H1 (cell line): ENCODE measurements at regions not wholly inside any gene's neighbourhood (a gene's known extent, or its start where the extent isn't known, plus 50 kb on each side); places are given as distances from the start of the nearest gene placed in this dataset.

Source experiments
- CTCF ChIA-PET: fragments of 300-600 bp; sonication (Branson Sonifier 250); formaldehyde crosslinking; loops from one replicate; lab custom pipeline; 2021; ENCODE audit not compliant: partially characterized antibody; lab: Charles Lee
- POLR2A ChIA-PET: fragments of 300-600 bp; sonication (Branson Sonifier 250); formaldehyde crosslinking; loops from one replicate; lab custom pipeline; 2021; ENCODE audit warnings: inconsistent platforms; ENCODE audit not compliant: partially characterized antibody; lab: Charles Lee
- DNase-seq, 2 experiments: peaks; one replicate each; pipeline versions ENCODE4 v3.0.0 to v3.0.0-alpha.2; 2010 to 2022; ENCODE audit warnings: low spot score in 2 of 2, low read depth in 1 of 2, mixed read lengths in 1 of 2
- FAIRE-seq: peaks from 2 replicates; lab custom pipeline; 2011; peaks lifted over from hg19 to GRCh38; lab: Jason Lieb, UNC
- H2AFZ ChIP-seq: 2 replicates; pipeline ENCODE4 v1.8.1; 2012; ENCODE audit warnings: low read length, inconsistent platforms
- H2AK5ac ChIP-seq: 2 replicates; pipeline ENCODE4 v1.6.1; 2013; ENCODE audit warnings: low read depth, low read length
- H2BK120ac ChIP-seq: replicated peaks from 2 replicates; pipeline ENCODE3; 2013; ENCODE audit warnings: low read depth, low read length, inconsistent platforms
- H2BK12ac ChIP-seq: 2 replicates; pipeline ENCODE4 v1.6.1; 2013; ENCODE audit warnings: low read depth, low read length
- H2BK15ac ChIP-seq: 2 replicates; pipeline ENCODE4 v1.6.1; 2013; ENCODE audit warnings: low read length
- H2BK20ac ChIP-seq: 2 replicates; pipeline ENCODE4 v1.6.1; 2013; ENCODE audit warnings: low read length
- H2BK5ac ChIP-seq: 2 replicates; pipeline ENCODE4 v1.6.1; 2013; ENCODE audit warnings: low read depth, low read length
- H3K14ac ChIP-seq: 2 replicates; pipeline ENCODE4 v1.6.1; 2013; ENCODE audit warnings: inconsistent platforms; ENCODE audit not compliant: insufficient read length
- H3K18ac ChIP-seq: 2 replicates; pipeline ENCODE4 v1.6.1; 2013; ENCODE audit warnings: low read length; ENCODE audit errors: extremely low read depth
- H3K23ac ChIP-seq: 2 replicates; pipeline ENCODE4 v1.6.1; 2013; ENCODE audit warnings: inconsistent platforms; ENCODE audit not compliant: insufficient read length
- H3K23me2 ChIP-seq: 2 replicates; pipeline ENCODE4 v1.6.1; 2013; ENCODE audit warnings: low read depth, low read length
- H3K27ac ChIP-seq: 2 replicates; pipeline ENCODE4 v1.6.1; 2011; ENCODE audit warnings: low read depth, low read length, inconsistent platforms
- H3K27me3 ChIP-seq, 4 experiments: replicated peaks in 1 of 4; 1 replicate in 1 of 4; 2 replicates in 3 of 4; pipeline versions ENCODE4 v1.6.1 to v1.8.1; 2011 to 2013; ENCODE audit warnings: low read length in 3 of 4, mild to moderate bottlenecking in 3 of 4, inconsistent platforms in 2 of 4, mixed read lengths in 2 of 4, moderate library complexity in 1 of 4; ENCODE audit not compliant: control insufficient read depth in 3 of 4, insufficient read depth in 3 of 4; ENCODE audit errors: extremely low read depth in 1 of 4
- H3K36me3 ChIP-seq, 4 experiments: 2 replicates each; pipeline versions ENCODE4 v1.6.1 to v1.8.1; 2011 to 2013; ENCODE audit warnings: mild to moderate bottlenecking in 4 of 4, low read length in 3 of 4, moderate library complexity in 2 of 4, control low read depth in 1 of 4, inconsistent platforms in 1 of 4; ENCODE audit not compliant: insufficient read depth in 4 of 4, control insufficient read depth in 2 of 4
- H3K4ac ChIP-seq: replicated peaks from 2 replicates; pipeline ENCODE3; 2013; ENCODE audit warnings: low read length, low read depth, mixed read lengths, inconsistent platforms; ENCODE audit not compliant: insufficient read length
- H3K4me1 ChIP-seq, 4 experiments: replicated peaks in 1 of 4; 1 replicate in 1 of 4; 2 replicates in 3 of 4; pipeline versions ENCODE4 v1.6.1 to v1.8.1; 2011 to 2013; ENCODE audit warnings: low read length in 3 of 4, inconsistent platforms in 2 of 4, mixed read lengths in 1 of 4; ENCODE audit not compliant: insufficient read depth in 4 of 4, control insufficient read depth in 3 of 4
- H3K4me2 ChIP-seq, 2 experiments: 2 replicates each; pipeline versions ENCODE4 v1.6.1 to v1.8.1; 2011 to 2013; ENCODE audit warnings: low read depth in 2 of 2, low read length in 2 of 2, control low read depth in 1 of 2, inconsistent platforms in 1 of 2, mild to moderate bottlenecking in 1 of 2; ENCODE audit not compliant: insufficient read depth in 1 of 2
- H3K4me3 ChIP-seq, 4 experiments: fragments of 200-600, 300-600 bp in 1 of 4; sonication (generic), shearing (Covaris generic), sonication (Bioruptor Twin) in 1 of 4; 2 replicates each; pipeline versions ENCODE4 v1.5.1 to v1.8.1; 2011 to 2016; ENCODE audit warnings: low read length in 4 of 4, low read depth in 3 of 4, control low read depth in 2 of 4, inconsistent platforms in 2 of 4, mild to moderate bottlenecking in 2 of 4, mixed read lengths in 1 of 4, moderate library complexity in 1 of 4; ENCODE audit not compliant: insufficient read depth in 2 of 4; ENCODE audit errors: extremely low read depth in 1 of 4
- H3K56ac ChIP-seq: replicated peaks from 2 replicates; pipeline ENCODE3; 2013; ENCODE audit warnings: low read depth, mild to moderate bottlenecking, mixed read lengths, low read length, inconsistent platforms; ENCODE audit not compliant: insufficient read length
- H3K79me1 ChIP-seq: 2 replicates; pipeline ENCODE4 v1.6.1; 2013; ENCODE audit warnings: low read depth, low read length, control low read depth
- H3K79me2 ChIP-seq, 2 experiments: 2 replicates each; pipeline versions ENCODE4 v1.6.1 to v1.8.1; 2012 to 2013; ENCODE audit warnings: low read length in 2 of 2, mild to moderate bottlenecking in 2 of 2, inconsistent platforms in 1 of 2; ENCODE audit not compliant: insufficient read depth in 2 of 2, control insufficient read depth in 1 of 2
- H3K9ac ChIP-seq, 4 experiments: replicated peaks in 1 of 4; 1 replicate in 1 of 4; 2 replicates in 3 of 4; pipeline versions ENCODE4 v1.6.1 to v1.8.1; 2011 to 2013; ENCODE audit warnings: low read depth in 3 of 4, low read length in 3 of 4, control low read depth in 2 of 4, mild to moderate bottlenecking in 2 of 4, moderate library complexity in 2 of 4, inconsistent platforms in 1 of 4; ENCODE audit errors: extremely low read depth in 1 of 4
- H3K9me3 ChIP-seq, 2 experiments: 2 replicates each; pipeline versions ENCODE4 v1.6.1 to v1.8.1; 2012 to 2013; ENCODE audit warnings: mild to moderate bottlenecking in 2 of 2, moderate library complexity in 2 of 2, control low read depth in 1 of 2, inconsistent platforms in 1 of 2, low read depth in 1 of 2, low read length in 1 of 2, mixed read lengths in 1 of 2; ENCODE audit not compliant: insufficient read depth in 2 of 2
- H4K20me1 ChIP-seq, 2 experiments: replicated peaks in 1 of 2; 2 replicates each; pipeline versions ENCODE3 to v1.8.1; 2011 to 2013; ENCODE audit warnings: inconsistent platforms in 2 of 2, low read length in 2 of 2, mild to moderate bottlenecking in 1 of 2; ENCODE audit not compliant: insufficient read depth in 2 of 2, control insufficient read depth in 1 of 2
- H4K5ac ChIP-seq: 2 replicates; pipeline ENCODE4 v1.6.1; 2013; ENCODE audit warnings: low read length, low read depth, mixed read lengths, inconsistent platforms; ENCODE audit not compliant: insufficient read length
- H4K8ac ChIP-seq: 2 replicates; pipeline ENCODE4 v1.8.0; 2013; ENCODE audit warnings: mild to moderate bottlenecking, moderate library complexity, low read length, inconsistent platforms; ENCODE audit not compliant: insufficient read depth; ENCODE audit errors: extremely low read depth
- H4K91ac ChIP-seq: replicated peaks from 2 replicates; pipeline ENCODE3; 2013; ENCODE audit warnings: low read length, mixed read lengths, inconsistent platforms; ENCODE audit not compliant: insufficient read length
- BCL11A ChIP-seq, 2 experiments: IDR thresholded peaks; one replicate each; pipeline ENCODE4 v1.6.1; 2011; ENCODE audit warnings: low read depth in 2 of 2, low read length in 2 of 2, mild to moderate bottlenecking in 2 of 2
- GABPA ChIP-seq: IDR thresholded peaks from 2 replicates; pipeline ENCODE4 v1.6.1; 2011; ENCODE audit warnings: mild to moderate bottlenecking, low read length, moderate library complexity, borderline replicate concordance; ENCODE audit not compliant: insufficient read depth
- KDM5A ChIP-seq: fragments of 200-600 bp; IDR thresholded peaks from 2 replicates; pipeline ENCODE4 v1.7.1; 2012; ENCODE audit warnings: mild to moderate bottlenecking, low read length, inconsistent platforms, mixed read lengths
- MAFK ChIP-seq: IDR thresholded peaks from 2 replicates; pipeline ENCODE4 v1.6.1; 2012; ENCODE audit warnings: low read depth, mild to moderate bottlenecking, improper control_type of control experiment, low read length
- MAX ChIP-seq: IDR thresholded peaks from 2 replicates; pipeline ENCODE4 v1.6.1; 2012; ENCODE audit warnings: inconsistent platforms
- PHF8 ChIP-seq: fragments of 200-600 bp; sonication (generic); conservative IDR thresholded peaks from 2 replicates; pipeline ENCODE4 v1.7.1; 2012; ENCODE audit warnings: low read depth, mild to moderate bottlenecking, inconsistent platforms, low read length, moderate library complexity
- POLR2A ChIP-seq, 2 experiments: IDR thresholded peaks; 1 replicate in 1 of 2; 2 replicates in 1 of 2; pipeline ENCODE4 v1.6.1; 2011; ENCODE audit warnings: low read depth in 2 of 2, low read length in 2 of 2, mild to moderate bottlenecking in 2 of 2; ENCODE audit errors: control extremely low read depth in 1 of 2
- SRF ChIP-seq: IDR thresholded peaks from 2 replicates; pipeline ENCODE4 v1.6.1; 2011; ENCODE audit warnings: mild to moderate bottlenecking, low read depth, low read length, moderate library complexity
- TEAD4 ChIP-seq: IDR thresholded peaks from 2 replicates; pipeline ENCODE4 v1.6.1; 2012; ENCODE audit warnings: low read depth, low read length, inconsistent platforms, mixed read lengths
- ZNF274 ChIP-seq: IDR thresholded peaks from 2 replicates; pipeline ENCODE4 v1.7.0; 2012; ENCODE audit warnings: low read length, borderline replicate concordance; ENCODE audit errors: extremely low read depth
- WGBS, 2 experiments: shearing (Covaris generic) in 1 of 2; methylation state at CpG; one replicate each; pipeline versions ENCODE4 v1.1.6 to v1.1.7; 2013 to 2015; ENCODE audit warnings: low lambda C conversion rate in 2 of 2, mixed read lengths in 2 of 2, inconsistent platforms in 1 of 2, low coverage in 1 of 2, missing lambda C conversion rate in 1 of 2; ENCODE audit not compliant: insufficient replicate concordance in 2 of 2, insufficient coverage in 1 of 2, insufficient read length in 1 of 2; ENCODE audit errors: extremely low coverage in 1 of 2, missing lambda C conversion rate in 1 of 2; 5-methylcytosine and 5-hydroxymethylcytosine counted together
- TF ChIP-seq, protein P1 (sequence below): IDR thresholded peaks from 2 replicates; pipeline ENCODE4 v1.6.1; 2012; ENCODE audit warnings: low read length, inconsistent platforms

GRCh38 chr14:83764656-83765599 is 1765.0 kb upstream of the FLRT2 start:
- Histone ChIP-seq H2BK12ac (no peak overlapping the region), H3K9me3 (no peaks in the 10 kb centered on the region), H2BK120ac (no peak overlapping the region), H2BK20ac (no peak overlapping the region), H3K56ac (no peak overlapping the region), H3K79me2 (no peaks in the 10 kb centered on the region), H3K4me1 (peaks cover 0 to 3% (median 0%) of the 10 kb centered on the region in 4 experiments; a peak in 1 of 7 replicates), H4K8ac (no peak overlapping the region), H3K18ac (no peak overlapping the region), H3K27me3 (no peaks in the 10 kb centered on the region), H4K91ac (no peak overlapping the region), H3K23me2 (no peaks in the 10 kb centered on the region), H3K27ac (no peak overlapping the region), H3K23ac (no peak overlapping the region), H3K4me2 (no peak overlapping the region), H3K79me1 (no peaks in the 10 kb centered on the region), H3K4ac (no peak overlapping the region), H2AK5ac (no peak overlapping the region), H3K4me3 (no peak overlapping the region), H2BK5ac (no peak overlapping the region), H3K9ac (no peak overlapping the region), H2BK15ac (no peak overlapping the region), H3K36me3 (no peaks in the 10 kb centered on the region), H4K5ac (no peak overlapping the region), H3K14ac (no peak overlapping the region), H4K20me1 (no peaks in the 10 kb centered on the region), H2AFZ (no peak overlapping the region)
- TF ChIP-seq PHF8: no peak
- TF ChIP-seq ZNF274: no peak
- TF ChIP-seq BCL11A (IDR thresholded peaks at IDR 0.05; ENCODE audit: low read depth in 2 of 2, low read length in 2 of 2): no peak
- no peak for TF ChIP-seq GABPA
- TF ChIP-seq TEAD4: no peak
- no peak for TF ChIP-seq MAX
- TF ChIP-seq KDM5A: no peak
- no peak for TF ChIP-seq SRF
- TF ChIP-seq POLR2A (IDR thresholded peaks at IDR 0.05; ENCODE audit: control extremely low read depth in 1 of 2, low read depth in 2 of 2, low read length in 2 of 2): no peak
- TF ChIP-seq MAFK: no peak
- TF ChIP-seq, protein P1, sequence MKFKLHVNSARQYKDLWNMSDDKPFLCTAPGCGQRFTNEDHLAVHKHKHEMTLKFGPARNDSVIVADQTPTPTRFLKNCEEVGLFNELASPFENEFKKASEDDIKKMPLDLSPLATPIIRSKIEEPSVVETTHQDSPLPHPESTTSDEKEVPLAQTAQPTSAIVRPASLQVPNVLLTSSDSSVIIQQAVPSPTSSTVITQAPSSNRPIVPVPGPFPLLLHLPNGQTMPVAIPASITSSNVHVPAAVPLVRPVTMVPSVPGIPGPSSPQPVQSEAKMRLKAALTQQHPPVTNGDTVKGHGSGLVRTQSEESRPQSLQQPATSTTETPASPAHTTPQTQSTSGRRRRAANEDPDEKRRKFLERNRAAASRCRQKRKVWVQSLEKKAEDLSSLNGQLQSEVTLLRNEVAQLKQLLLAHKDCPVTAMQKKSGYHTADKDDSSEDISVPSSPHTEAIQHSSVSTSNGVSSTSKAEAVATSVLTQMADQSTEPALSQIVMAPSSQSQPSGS: no peak
- DNase-seq (no peak), FAIRE-seq (no peak)
- ChIA-PET POLR2A (no interaction called here), CTCF (interaction anchor here (0.6 kb wide), 2 partner anchors 10 to 38 kb away, joined by 3 to 5 read pairs; no protein-coding TSS in a partner anchor)
- 93% methylated on average over 8 of the region's 8 CpGs; no CpG with 5 or more reads in 1 of the 2 experiments for WGBS, 2 experiments
